ENCODE measurements at regions not wholly inside any gene's neighbourhood (a gene's known extent, or its start where the extent isn't known, plus 50 kb on each side); places are given as distances from the start of the nearest gene placed in this dataset.
"Not testable (repeated sequence)": the region's sequence is repeated elsewhere in the genome, so short reads cannot be mapped to it uniquely, and the experiment has no call there.

GRCh38 chr10:37010741-37011140 is 114.7 kb upstream of the ANKRD30A start:
- no peak overlapping the region for H2BK20ac ChIP-seq (ENCODE audit: low read length)

GRCh38 chr10:37008276-37008675 is 117.1 kb upstream of the ANKRD30A start:
- CTCF ChIA-PET (ENCODE audit: partially characterized antibody), result not testable (repeated sequence)

More at GRCh38 chr10:37010741-37011140, 114.7 kb upstream of the ANKRD30A start:
- H3K14ac ChIP-seq (ENCODE audit: insufficient read length), result no peak overlapping the region
- no peaks in the 10 kb centered on the region for H3K79me1 ChIP-seq (ENCODE audit: low read depth, low read length)
- no peak overlapping the region for H3K9ac ChIP-seq (replicated peaks in 1 of 4; ENCODE audit: extremely low read depth in 1 of 4, low read depth in 3 of 4, low read length in 3 of 4)
- H3K27ac ChIP-seq (ENCODE audit: low read depth, low read length), result no peak overlapping the region
- H3K18ac ChIP-seq (ENCODE audit: extremely low read depth, low read length), result no peak overlapping the region
- H4K8ac ChIP-seq (ENCODE audit: extremely low read depth, insufficient read depth, low read length), result no peak overlapping the region
- no peaks in the 10 kb centered on the region; the same call in 1 of the 2 replicates for H3K23me2 ChIP-seq (ENCODE audit: low read depth, low read length)
- no peak overlapping the region for H2BK5ac ChIP-seq (ENCODE audit: low read depth, low read length)
- no peaks in the 10 kb centered on the region for H3K27me3 ChIP-seq (replicated peaks in 1 of 4; ENCODE audit: control insufficient read depth in 3 of 4, extremely low read depth in 1 of 4, insufficient read depth in 3 of 4, low read length in 3 of 4)
- no peak overlapping the region for H3K23ac ChIP-seq (ENCODE audit: insufficient read length)
- H3K4me1 ChIP-seq (replicated peaks in 1 of 4; ENCODE audit: control insufficient read depth in 3 of 4, insufficient read depth in 4 of 4, low read length in 3 of 4), result no peaks in the 10 kb centered on the region
- H3K9me3 ChIP-seq (ENCODE audit: insufficient read depth in 2 of 2, low read depth in 1 of 2, low read length in 1 of 2), result peaks cover 37 to 65% of the 10 kb centered on the region in 2 experiments
- no peak overlapping the region for H2BK120ac ChIP-seq (replicated peaks; ENCODE audit: low read depth, low read length)
- no peaks in the 10 kb centered on the region for H4K20me1 ChIP-seq (replicated peaks in 1 of 2; ENCODE audit: control insufficient read depth in 1 of 2, insufficient read depth in 2 of 2, low read length in 2 of 2)
- FAIRE-seq, result no peak
- H2AFZ ChIP-seq (ENCODE audit: low read length), result no peak overlapping the region
- ChIA-PET CTCF (ENCODE audit: partially characterized antibody) (no interaction called here), POLR2A (ENCODE audit: partially characterized antibody) (no interaction called here)
- no peak overlapping the region for H2BK15ac ChIP-seq (ENCODE audit: low read length)
- H3K36me3 ChIP-seq (ENCODE audit: control insufficient read depth in 2 of 4, insufficient read depth in 4 of 4, low read length in 3 of 4), result no peaks in the 10 kb centered on the region
- no peak overlapping the region for H4K91ac ChIP-seq (replicated peaks; ENCODE audit: insufficient read length, low read length)
- H3K4ac ChIP-seq (replicated peaks; ENCODE audit: insufficient read length, low read depth, low read length), result no peak overlapping the region
- 82% methylated on average over 7 of the region's 7 CpGs; no CpG with 5 or more reads in 1 of the 2 experiments for WGBS, 2 experiments (ENCODE audit: extremely low coverage in 1 of 2, insufficient coverage in 1 of 2, insufficient read length in 1 of 2, insufficient replicate concordance in 2 of 2, low coverage in 1 of 2, low lambda C conversion rate in 2 of 2, missing lambda C conversion rate in 1 of 2)
- TF ChIP-seq TAF1 (IDR thresholded peaks at IDR 0.05; ENCODE audit: low read depth, low read length) (no peak), MAFK (IDR thresholded peaks at IDR 0.05; ENCODE audit: low read depth, low read length) (no peak), RFX5 (IDR thresholded peaks at IDR 0.05; ENCODE audit: borderline replicate concordance, low read depth, low read length) (no peak), PHF8 (conservative IDR thresholded peaks at IDR 0.05; ENCODE audit: low read depth, low read length) (no peak), HDAC2 (IDR thresholded peaks at IDR 0.05; ENCODE audit: borderline replicate concordance in 1 of 2, low read depth in 2 of 2, low read length in 2 of 2) (no peak)
- H3K4me3 ChIP-seq (ENCODE audit: extremely low read depth in 1 of 4, insufficient read depth in 2 of 4, low read depth in 3 of 4, low read length in 4 of 4), result no peak overlapping the region
- no peak overlapping the region for H3K4me2 ChIP-seq (ENCODE audit: insufficient read depth in 1 of 2, low read depth in 2 of 2, low read length in 2 of 2)
- no peaks in the 10 kb centered on the region for H3K79me2 ChIP-seq (ENCODE audit: control insufficient read depth in 1 of 2, insufficient read depth in 2 of 2, low read length in 2 of 2)
- H2AK5ac ChIP-seq (ENCODE audit: low read depth, low read length), result no peak overlapping the region
- no peak for DNase-seq (ENCODE audit: low read depth in 1 of 2, low spot score in 2 of 2)
- H3K56ac ChIP-seq (replicated peaks; ENCODE audit: insufficient read length, low read depth, low read length), result no peak overlapping the region
- H2BK12ac ChIP-seq (ENCODE audit: low read depth, low read length), result no peak overlapping the region
- H4K5ac ChIP-seq (ENCODE audit: insufficient read length, low read depth, low read length), result no peak overlapping the region

More at GRCh38 chr10:37008276-37008675, 117.1 kb upstream of the ANKRD30A start:
- H3K4ac ChIP-seq (replicated peaks; ENCODE audit: insufficient read length, low read depth, low read length); H3K56ac ChIP-seq (replicated peaks; ENCODE audit: insufficient read length, low read depth, low read length); H2BK20ac ChIP-seq (ENCODE audit: low read length); H2AFZ ChIP-seq (ENCODE audit: low read length); H2AK5ac ChIP-seq (ENCODE audit: low read depth, low read length); H3K79me2 ChIP-seq (ENCODE audit: control insufficient read depth in 1 of 2, insufficient read depth in 2 of 2, low read length in 2 of 2); H3K23me2 ChIP-seq (ENCODE audit: low read depth, low read length); H3K23ac ChIP-seq (ENCODE audit: insufficient read length); H3K9ac ChIP-seq (replicated peaks in 1 of 4; ENCODE audit: extremely low read depth in 1 of 4, low read depth in 3 of 4, low read length in 3 of 4); H3K4me3 ChIP-seq (ENCODE audit: extremely low read depth in 1 of 4, insufficient read depth in 2 of 4, low read depth in 3 of 4, low read length in 4 of 4); H4K91ac ChIP-seq (replicated peaks; ENCODE audit: insufficient read length, low read length); H4K8ac ChIP-seq (ENCODE audit: extremely low read depth, insufficient read depth, low read length); H2BK120ac ChIP-seq (replicated peaks; ENCODE audit: low read depth, low read length); H2BK15ac ChIP-seq (ENCODE audit: low read length); H2BK12ac ChIP-seq (ENCODE audit: low read depth, low read length); H3K27me3 ChIP-seq (replicated peaks in 1 of 4; ENCODE audit: control insufficient read depth in 3 of 4, extremely low read depth in 1 of 4, insufficient read depth in 3 of 4, low read length in 3 of 4); FAIRE-seq; H3K79me1 ChIP-seq (ENCODE audit: low read depth, low read length); H4K5ac ChIP-seq (ENCODE audit: insufficient read length, low read depth, low read length); H3K4me1 ChIP-seq (replicated peaks in 1 of 4; ENCODE audit: control insufficient read depth in 3 of 4, insufficient read depth in 4 of 4, low read length in 3 of 4); H2BK5ac ChIP-seq (ENCODE audit: low read depth, low read length); H3K14ac ChIP-seq (ENCODE audit: insufficient read length); H3K27ac ChIP-seq (ENCODE audit: low read depth, low read length); H3K36me3 ChIP-seq (ENCODE audit: control insufficient read depth in 2 of 4, insufficient read depth in 4 of 4, low read length in 3 of 4); H3K4me2 ChIP-seq (ENCODE audit: insufficient read depth in 1 of 2, low read depth in 2 of 2, low read length in 2 of 2); DNase-seq (ENCODE audit: low read depth in 1 of 2, low spot score in 2 of 2); POLR2A ChIA-PET (ENCODE audit: partially characterized antibody); H4K20me1 ChIP-seq (replicated peaks in 1 of 2; ENCODE audit: control insufficient read depth in 1 of 2, insufficient read depth in 2 of 2, low read length in 2 of 2); H3K18ac ChIP-seq (ENCODE audit: extremely low read depth, low read length): not testable (repeated sequence)
- peaks cover 51 to 66% of the 10 kb centered on the region in 2 experiments for H3K9me3 ChIP-seq (ENCODE audit: insufficient read depth in 2 of 2, low read depth in 1 of 2, low read length in 1 of 2)
- WGBS, 2 experiments (ENCODE audit: extremely low coverage in 1 of 2, insufficient coverage in 1 of 2, insufficient read length in 1 of 2, insufficient replicate concordance in 2 of 2, low coverage in 1 of 2, low lambda C conversion rate in 2 of 2, missing lambda C conversion rate in 1 of 2), result 65% methylated on average over 2 of the region's 2 CpGs; no CpG with 5 or more reads in 1 of the 2 experiments
